Stomach (tissue), 4 donors: ENCODE measurements at regions not wholly inside any gene's neighbourhood (a gene's known extent, or its start where the extent isn't known, plus 50 kb on each side); places are given as distances from the start of the nearest gene placed in this dataset.

Experiments
- EP300 ChIP-seq: sonication (generic); formaldehyde crosslinking; IDR thresholded peaks from one replicate; pipeline ENCODE4 v1.6.1; 2017; ENCODE audit warnings: antibody characterized with exemption
- POLR2A ChIP-seq, 4 donors: fragments of 450-650 bp; IDR thresholded peaks; one replicate each; pipeline ENCODE4 v1.6.1; 2016; ENCODE audit warnings: antibody characterized with exemption in 4 of 4, control low read depth in 2 of 4, mild to moderate bottlenecking in 1 of 4, moderate library complexity in 1 of 4
- POLR2AphosphoS5 ChIP-seq, 3 donors: sonication (generic); formaldehyde crosslinking; IDR thresholded peaks; one replicate each; pipeline ENCODE4 v1.6.1; 2016; ENCODE audit warnings: antibody characterized with exemption in 3 of 3
- TF ChIP-seq, protein P1 (sequence below), 7 experiments: fragments of 450-650 bp in 4 of 7; fragments of 200-600 bp in 3 of 7; sonication (generic) in 3 of 7; IDR thresholded peaks; one replicate each; pipeline ENCODE4 v1.5.1; 2016 to 2019; ENCODE audit warnings: antibody characterized with exemption in 7 of 7, control low read depth in 2 of 7, mild to moderate bottlenecking in 1 of 7

DNA sequence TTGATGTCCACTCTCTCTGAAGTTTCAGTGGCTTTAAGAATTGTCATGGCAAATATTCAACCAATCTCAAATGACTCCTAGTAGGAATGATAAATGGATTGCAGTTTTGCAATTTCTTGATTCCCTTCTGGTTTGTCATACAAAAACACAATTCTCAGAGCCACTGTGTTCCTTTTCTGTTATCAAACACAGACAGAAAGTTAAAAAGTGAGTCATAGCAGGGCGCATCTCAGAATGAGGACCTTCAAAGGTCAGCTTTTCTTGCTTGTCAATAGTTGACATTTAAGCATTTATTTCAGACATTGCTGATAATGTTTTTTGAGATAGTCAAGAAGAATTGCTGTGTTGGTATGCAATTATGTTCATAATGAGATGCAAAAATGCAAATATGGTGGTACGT lies 405.9 kb downstream of the NR2F2 start:
- TF ChIP-seq, protein P1, sequence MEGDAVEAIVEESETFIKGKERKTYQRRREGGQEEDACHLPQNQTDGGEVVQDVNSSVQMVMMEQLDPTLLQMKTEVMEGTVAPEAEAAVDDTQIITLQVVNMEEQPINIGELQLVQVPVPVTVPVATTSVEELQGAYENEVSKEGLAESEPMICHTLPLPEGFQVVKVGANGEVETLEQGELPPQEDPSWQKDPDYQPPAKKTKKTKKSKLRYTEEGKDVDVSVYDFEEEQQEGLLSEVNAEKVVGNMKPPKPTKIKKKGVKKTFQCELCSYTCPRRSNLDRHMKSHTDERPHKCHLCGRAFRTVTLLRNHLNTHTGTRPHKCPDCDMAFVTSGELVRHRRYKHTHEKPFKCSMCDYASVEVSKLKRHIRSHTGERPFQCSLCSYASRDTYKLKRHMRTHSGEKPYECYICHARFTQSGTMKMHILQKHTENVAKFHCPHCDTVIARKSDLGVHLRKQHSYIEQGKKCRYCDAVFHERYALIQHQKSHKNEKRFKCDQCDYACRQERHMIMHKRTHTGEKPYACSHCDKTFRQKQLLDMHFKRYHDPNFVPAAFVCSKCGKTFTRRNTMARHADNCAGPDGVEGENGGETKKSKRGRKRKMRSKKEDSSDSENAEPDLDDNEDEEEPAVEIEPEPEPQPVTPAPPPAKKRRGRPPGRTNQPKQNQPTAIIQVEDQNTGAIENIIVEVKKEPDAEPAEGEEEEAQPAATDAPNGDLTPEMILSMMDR (IDR thresholded peaks at IDR 0.05) = no peak
- no peak for TF ChIP-seq POLR2AphosphoS5 (IDR thresholded peaks at IDR 0.05)
- no peak for TF ChIP-seq EP300
- TF ChIP-seq POLR2A (IDR thresholded peaks at IDR 0.05) = no peak
